H9 (cell line): ENCODE measurements at regions not wholly inside any gene's neighbourhood (a gene's known extent, or its start where the extent isn't known, plus 50 kb on each side); places are given as distances from the start of the nearest gene placed in this dataset.

Source experiments
- DNase-seq: peaks from one replicate; pipeline ENCODE4 v3.0.0-alpha.2; 2017
- H2AFZ ChIP-seq: one replicate; pipeline ENCODE4 v1.6.1; 2013; ENCODE audit warnings: mild to moderate bottlenecking, low read length, control low read depth, moderate library complexity
- H2AK5ac ChIP-seq: 2 replicates; pipeline ENCODE4 v1.6.1; 2013; ENCODE audit warnings: low read length, control low read depth, mixed read lengths; ENCODE audit not compliant: insufficient read length
- H2BK120ac ChIP-seq: one replicate; pipeline ENCODE4 v1.6.1; 2013; ENCODE audit warnings: low read depth, mild to moderate bottlenecking, low read length, control low read depth, inconsistent platforms; ENCODE audit not compliant: poor library complexity, severe bottlenecking
- H2BK12ac ChIP-seq: 2 replicates; pipeline ENCODE4 v1.6.1; 2013; ENCODE audit warnings: low read length, control low read depth, mixed read lengths, low read depth; ENCODE audit not compliant: insufficient read length
- H2BK15ac ChIP-seq: 2 replicates; pipeline ENCODE4 v1.6.1; 2013; ENCODE audit warnings: low read depth, low read length, control low read depth
- H2BK20ac ChIP-seq: one replicate; pipeline ENCODE4 v1.6.1; 2013; ENCODE audit warnings: low read depth, mild to moderate bottlenecking, low read length, control low read depth, inconsistent platforms; ENCODE audit not compliant: poor library complexity, severe bottlenecking
- H2BK5ac ChIP-seq: 2 replicates; pipeline ENCODE4 v1.6.1; 2013; ENCODE audit warnings: low read length, control low read depth, mixed read lengths; ENCODE audit not compliant: insufficient read length
- H3K14ac ChIP-seq: 2 replicates; pipeline ENCODE4 v1.6.1; 2013; ENCODE audit warnings: low read length, control low read depth; ENCODE audit not compliant: insufficient read depth
- H3K18ac ChIP-seq: 2 replicates; pipeline ENCODE4 v1.6.1; 2013; ENCODE audit warnings: low read depth, mild to moderate bottlenecking, mixed read lengths, low read length, control low read depth; ENCODE audit not compliant: insufficient read length
- H3K23ac ChIP-seq: 2 replicates; pipeline ENCODE4 v1.6.1; 2013; ENCODE audit warnings: low read length, control low read depth, mixed read lengths, low read depth; ENCODE audit not compliant: insufficient read length
- H3K23me2 ChIP-seq: 2 replicates; pipeline ENCODE4 v1.6.1; 2013; ENCODE audit warnings: low read depth, mild to moderate bottlenecking, mixed read lengths, low read length, control low read depth; ENCODE audit not compliant: insufficient read length, poor library complexity, severe bottlenecking
- H3K27ac ChIP-seq: 2 replicates; pipeline ENCODE4 v1.5.1; 2013; ENCODE audit warnings: low read length, control low read depth, mixed read lengths, low read depth; ENCODE audit not compliant: insufficient read length
- H3K27me3 ChIP-seq: 2 replicates; pipeline ENCODE4 v1.6.1; 2013; ENCODE audit warnings: low read length, control low read depth, inconsistent platforms; ENCODE audit not compliant: insufficient read depth
- H3K4ac ChIP-seq: 2 replicates; pipeline ENCODE4 v1.6.1; 2013; ENCODE audit warnings: low read depth, mild to moderate bottlenecking, control low read depth, inconsistent platforms, low read length, moderate library complexity
- H3K4me1 ChIP-seq: 2 replicates; pipeline ENCODE4 v1.6.1; 2013; ENCODE audit warnings: low read length, control low read depth, inconsistent platforms; ENCODE audit not compliant: insufficient read depth
- H3K4me2 ChIP-seq: 2 replicates; pipeline ENCODE4 v1.6.1; 2013; ENCODE audit warnings: low read length, control low read depth, mixed read lengths; ENCODE audit not compliant: insufficient read length, insufficient read depth
- H3K56ac ChIP-seq: 2 replicates; pipeline ENCODE4 v1.6.1; 2013; ENCODE audit warnings: low read depth, mild to moderate bottlenecking, mixed read lengths, low read length, control low read depth; ENCODE audit not compliant: insufficient read length
- H3K79me1 ChIP-seq: 2 replicates; pipeline ENCODE4 v1.6.1; 2013; ENCODE audit warnings: low read depth, mild to moderate bottlenecking, moderate library complexity, low read length, control low read depth, inconsistent platforms; ENCODE audit not compliant: insufficient read depth, poor library complexity, severe bottlenecking
- H3K79me2 ChIP-seq: 2 replicates; pipeline ENCODE4 v1.6.1; 2013; ENCODE audit warnings: low read length, control low read depth, inconsistent platforms; ENCODE audit not compliant: insufficient read depth
- H3K9ac ChIP-seq: 2 replicates; pipeline ENCODE4 v1.6.1; 2013; ENCODE audit warnings: low read length, control low read depth, mixed read lengths; ENCODE audit not compliant: insufficient read length; ENCODE audit errors: extremely low read depth
- H3K9me3 ChIP-seq: one replicate; pipeline ENCODE4 v1.6.1; 2013; ENCODE audit warnings: low read depth, low read length, inconsistent platforms; ENCODE audit not compliant: control insufficient read depth
- H3T11ph ChIP-seq: one replicate; pipeline ENCODE4 v1.6.1; 2013; ENCODE audit warnings: mild to moderate bottlenecking, low read length, control low read depth, inconsistent platforms
- H4K20me1 ChIP-seq: one replicate; pipeline ENCODE4 v1.6.1; 2013; ENCODE audit not compliant: control insufficient read depth, insufficient read length, insufficient read depth
- H4K5ac ChIP-seq: 2 replicates; pipeline ENCODE4 v1.6.1; 2013; ENCODE audit warnings: low read depth, mild to moderate bottlenecking, mixed read lengths, low read length, control low read depth; ENCODE audit not compliant: insufficient read length
- H4K8ac ChIP-seq: replicated peaks from 2 replicates; pipeline ENCODE4 v1.6.1; 2013; ENCODE audit warnings: low read length, control low read depth, mixed read lengths, low read depth; ENCODE audit not compliant: insufficient read length
- H4K91ac ChIP-seq: 2 replicates; pipeline ENCODE4 v1.6.1; 2013; ENCODE audit warnings: low read depth, mild to moderate bottlenecking, moderate library complexity, mixed read lengths, low read length, control low read depth; ENCODE audit not compliant: insufficient read length
- H3K27ac Mint-ChIP-seq, 3 experiments: 2 replicates in 2 of 3; 3 replicates in 1 of 3; pipeline ENCODE4 v1.8.0; 2020 to 2021; ENCODE audit warnings: mixed read lengths in 3 of 3, mild to moderate bottlenecking in 1 of 3, moderate library complexity in 1 of 3
- H3K27me3 Mint-ChIP-seq: 2 replicates; pipeline ENCODE4 v1.8.0; 2021; ENCODE audit warnings: low read depth, mild to moderate bottlenecking, moderate library complexity, mixed read lengths
- H3K36me3 Mint-ChIP-seq, 3 experiments: 2 replicates in 2 of 3; 3 replicates in 1 of 3; pipeline ENCODE4 v1.8.0; 2020 to 2021; ENCODE audit warnings: low read depth in 3 of 3, mixed read lengths in 3 of 3; ENCODE audit not compliant: insufficient read depth in 1 of 3
- H3K4me1 Mint-ChIP-seq, 2 experiments: 2 replicates each; pipeline ENCODE4 v1.8.0; 2020; ENCODE audit warnings: mixed read lengths in 2 of 2
- H3K4me3 Mint-ChIP-seq, 2 experiments: 2 replicates in 1 of 2; 3 replicates in 1 of 2; pipeline ENCODE4 v1.8.0; 2020 to 2021; ENCODE audit warnings: mild to moderate bottlenecking in 2 of 2, mixed read lengths in 2 of 2, moderate library complexity in 1 of 2
- H3K9me3 Mint-ChIP-seq, 2 experiments: 2 replicates in 1 of 2; 3 replicates in 1 of 2; pipeline ENCODE4 v1.8.0; 2020; ENCODE audit warnings: mild to moderate bottlenecking in 2 of 2, mixed read lengths in 2 of 2, moderate library complexity in 1 of 2
- CTCF ChIP-seq: fragments of 200-600 bp; sonication (generic); conservative IDR thresholded peaks from 3 replicates; pipeline ENCODE4 v1.8.0; 2021; ENCODE audit warnings: antibody characterized with exemption, mild to moderate bottlenecking
- WGBS: extraction: QIAGEN DNeasy Blood & Tissue Kit; methylation state at CpG from one replicate; pipeline ENCODE4 v1.1.7; 2013; ENCODE audit warnings: missing lambda C conversion rate, low lambda C conversion rate, mixed read lengths; ENCODE audit not compliant: insufficient read length; ENCODE audit errors: extremely low coverage; 5-methylcytosine and 5-hydroxymethylcytosine counted together

GRCh38 chr9:79043916-79044315, 527.8 kb upstream of the TLE4 start:
- Histone ChIP-seq H4K5ac (no peak overlapping the region), H3K23me2 (no peaks in the 10 kb centered on the region), H2BK12ac (no peak overlapping the region), H3K14ac (no peak overlapping the region), H2BK5ac (no peak overlapping the region), H3K27me3 (no peaks in the 10 kb centered on the region), H3K27ac (no peak overlapping the region), H3K4ac (no peak overlapping the region), H3K23ac (no peak overlapping the region), H3K9ac (no peak overlapping the region), H4K8ac (no peak overlapping the region), H3K79me1 (no peaks in the 10 kb centered on the region), H3K9me3 (no peaks in the 10 kb centered on the region), H3K4me1 (no peaks in the 10 kb centered on the region), H2BK15ac (no peak overlapping the region), H3K79me2 (no peaks in the 10 kb centered on the region), H3K18ac (no peak overlapping the region), H4K91ac (no peak overlapping the region), H2AK5ac (no peak overlapping the region), H3T11ph (no peak overlapping the region), H2BK120ac (no peak overlapping the region), H2AFZ (no peak overlapping the region), H2BK20ac (no peak overlapping the region), H4K20me1 (no peaks in the 10 kb centered on the region), H3K56ac (no peak overlapping the region), H3K4me2 (no peak overlapping the region)
- no peaks in the 10 kb centered on the region for H3K36me3 Mint-ChIP-seq
- H3K4me3 Mint-ChIP-seq = no peak overlapping the region
- peaks cover 2 to 7% of the 10 kb centered on the region in 2 experiments; a peak in 2 of 4 replicates for H3K4me1 Mint-ChIP-seq
- WGBS = no CpG with 5 or more reads among the region's 7 CpGs
- TF ChIP-seq CTCF = no peak
- DNase-seq = no peak
- H3K9me3 Mint-ChIP-seq = no peaks in the 10 kb centered on the region
- H3K27ac Mint-ChIP-seq = no peak overlapping the region
- H3K27me3 Mint-ChIP-seq = no peaks in the 10 kb centered on the region
